OCI-LY7 (cell line): ENCODE measurements at regions not wholly inside any gene's neighbourhood (a gene's known extent, or its start where the extent isn't known, plus 50 kb on each side); places are given as distances from the start of the nearest gene placed in this dataset.

Experiments used
- EZH2phosphoT487 ChIP-seq: fragments of 200-600 bp; sonication (generic); IDR thresholded peaks from 2 replicates; pipeline ENCODE4 v1.6.1; 2018; ENCODE audit warnings: low read depth, borderline replicate concordance, mild to moderate bottlenecking, mixed run types, antibody characterized with exemption, low read length, moderate library complexity, mixed read lengths
- TF ChIP-seq, protein P1 (sequence below): fragments of 200-600 bp; sonication (generic); conservative IDR thresholded peaks from 2 replicates; pipeline ENCODE4 v1.5.1; 2014; ENCODE audit warnings: mild to moderate bottlenecking, antibody characterized with exemption, low read length, moderate library complexity, mixed read lengths

DNA sequence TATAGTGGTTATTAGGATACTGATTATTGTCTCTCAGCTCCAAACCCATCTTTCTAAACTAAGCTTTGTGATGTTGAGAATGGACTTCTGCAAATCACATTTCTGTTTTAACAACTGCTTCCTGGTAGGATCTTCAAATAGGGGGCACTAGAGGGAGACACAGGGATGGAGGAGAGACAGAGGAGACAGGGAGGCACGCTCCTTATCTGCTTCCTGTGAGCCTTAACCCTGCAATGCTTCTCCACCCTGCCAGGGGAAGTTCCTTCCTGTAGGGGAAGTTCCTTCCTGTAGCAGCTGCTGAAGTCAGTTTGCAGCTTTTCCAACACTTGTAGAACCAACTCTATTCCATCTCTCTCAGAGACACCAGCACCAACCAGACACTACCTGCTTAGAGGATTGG, 847.2 kb downstream of the CCSER2 start:
- TF ChIP-seq, protein P1, sequence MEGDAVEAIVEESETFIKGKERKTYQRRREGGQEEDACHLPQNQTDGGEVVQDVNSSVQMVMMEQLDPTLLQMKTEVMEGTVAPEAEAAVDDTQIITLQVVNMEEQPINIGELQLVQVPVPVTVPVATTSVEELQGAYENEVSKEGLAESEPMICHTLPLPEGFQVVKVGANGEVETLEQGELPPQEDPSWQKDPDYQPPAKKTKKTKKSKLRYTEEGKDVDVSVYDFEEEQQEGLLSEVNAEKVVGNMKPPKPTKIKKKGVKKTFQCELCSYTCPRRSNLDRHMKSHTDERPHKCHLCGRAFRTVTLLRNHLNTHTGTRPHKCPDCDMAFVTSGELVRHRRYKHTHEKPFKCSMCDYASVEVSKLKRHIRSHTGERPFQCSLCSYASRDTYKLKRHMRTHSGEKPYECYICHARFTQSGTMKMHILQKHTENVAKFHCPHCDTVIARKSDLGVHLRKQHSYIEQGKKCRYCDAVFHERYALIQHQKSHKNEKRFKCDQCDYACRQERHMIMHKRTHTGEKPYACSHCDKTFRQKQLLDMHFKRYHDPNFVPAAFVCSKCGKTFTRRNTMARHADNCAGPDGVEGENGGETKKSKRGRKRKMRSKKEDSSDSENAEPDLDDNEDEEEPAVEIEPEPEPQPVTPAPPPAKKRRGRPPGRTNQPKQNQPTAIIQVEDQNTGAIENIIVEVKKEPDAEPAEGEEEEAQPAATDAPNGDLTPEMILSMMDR = no peak
- TF ChIP-seq EZH2phosphoT487 = no peak
